OCI-LY1 (cell line): ENCODE measurements at regions not wholly inside any gene's neighbourhood (a gene's known extent, or its start where the extent isn't known, plus 50 kb on each side); places are given as distances from the start of the nearest gene placed in this dataset.
"Not testable (repeated sequence)": the region's sequence is repeated elsewhere in the genome, so short reads cannot be mapped to it uniquely, and the experiment has no call there.

ENCODE experiments used
- H2AFZ ChIP-seq: fragments of 200-600 bp; sonication (generic), shearing (Covaris generic); 2 replicates; pipeline ENCODE4 v1.6.0; 2014; ENCODE audit warnings: antibody characterized with exemption, mild to moderate bottlenecking, low read length
- H3F3A ChIP-seq: fragments of 200-600 bp; sonication (generic), shearing (Covaris generic); 2 replicates; pipeline ENCODE4 v1.6.0; 2014; ENCODE audit warnings: mild to moderate bottlenecking, antibody characterized with exemption, low read length, moderate library complexity; ENCODE audit not compliant: insufficient read depth
- H3K27ac ChIP-seq: fragments of 200-600 bp; sonication (generic); 2 replicates; pipeline ENCODE4 v1.5.1; 2014; ENCODE audit warnings: low read length, mixed run types, mild to moderate bottlenecking, low read depth; ENCODE audit not compliant: poor library complexity, severe bottlenecking
- H3K27me3 ChIP-seq: fragments of 200-600 bp; sonication (generic); 2 replicates; pipeline ENCODE4 v1.6.0; 2014; ENCODE audit warnings: antibody characterized with exemption, mild to moderate bottlenecking, low read length, moderate library complexity; ENCODE audit not compliant: insufficient read depth
- H3K36me3 ChIP-seq: fragments of 200-600 bp; sonication (generic); 2 replicates; pipeline ENCODE4 v1.6.1; 2014; ENCODE audit warnings: mild to moderate bottlenecking, antibody characterized with exemption, low read length, moderate library complexity, mixed read lengths; ENCODE audit not compliant: insufficient read depth
- H3K4me1 ChIP-seq: fragments of 200-600 bp; sonication (generic); 2 replicates; pipeline ENCODE4 v1.5.1; 2014; ENCODE audit warnings: mild to moderate bottlenecking, low read length, moderate library complexity; ENCODE audit not compliant: insufficient read depth, severe bottlenecking
- H3K4me2 ChIP-seq: fragments of 200-600 bp; sonication (generic), shearing (Covaris generic); 2 replicates; pipeline ENCODE4 v1.6.1; 2014; ENCODE audit warnings: low read length
- H3K4me3 ChIP-seq: fragments of 200-600 bp; sonication (generic); 2 replicates; pipeline ENCODE4 v1.5.1; 2014; ENCODE audit warnings: low read length, low read depth, mild to moderate bottlenecking, mixed read lengths; ENCODE audit not compliant: poor library complexity, severe bottlenecking
- H3K79me2 ChIP-seq: fragments of 200-600 bp; shearing (Covaris generic); 2 replicates; pipeline ENCODE4 v1.6.1; 2016; ENCODE audit warnings: mixed run types, low read length, mixed read lengths; ENCODE audit not compliant: insufficient read depth
- H3K9ac ChIP-seq: fragments of 200-600 bp; sonication (generic), shearing (Covaris generic); 2 replicates; pipeline ENCODE4 v1.6.1; 2014; ENCODE audit warnings: mild to moderate bottlenecking, low read length, mixed read lengths
- H3K9me2 ChIP-seq: fragments of 200-600 bp; sonication (generic), shearing (Covaris generic); 2 replicates; pipeline ENCODE4 v1.6.1; 2014; ENCODE audit warnings: low read depth, mild to moderate bottlenecking, low read length, mixed read lengths
- H3K9me3 ChIP-seq: fragments of 200-600 bp; shearing (Covaris generic); 2 replicates; pipeline ENCODE4 v1.6.1; 2014; ENCODE audit warnings: low read length, mixed read lengths
- H4K20me1 ChIP-seq: fragments of 200-600 bp; sonication (generic), shearing (Covaris generic); 2 replicates; pipeline ENCODE4 v1.6.0; 2016; ENCODE audit warnings: mild to moderate bottlenecking, low read length; ENCODE audit not compliant: insufficient read depth
- EZH2 ChIP-seq: fragments of 200-600 bp; sonication (generic), shearing (Covaris generic); IDR thresholded peaks from 2 replicates; pipeline ENCODE4 v1.8.0; 2017; ENCODE audit warnings: borderline replicate concordance, mixed run types, mild to moderate bottlenecking, antibody characterized with exemption, low read length, moderate library complexity, mixed read lengths
- TF ChIP-seq, protein P1 (sequence below): fragments of 200-600 bp; sonication (generic), shearing (Covaris generic); IDR thresholded peaks from 2 replicates; pipeline ENCODE4 v1.5.1; 2017; ENCODE audit warnings: mild to moderate bottlenecking, antibody characterized with exemption, low read length, moderate library complexity, mixed read lengths

DNA sequence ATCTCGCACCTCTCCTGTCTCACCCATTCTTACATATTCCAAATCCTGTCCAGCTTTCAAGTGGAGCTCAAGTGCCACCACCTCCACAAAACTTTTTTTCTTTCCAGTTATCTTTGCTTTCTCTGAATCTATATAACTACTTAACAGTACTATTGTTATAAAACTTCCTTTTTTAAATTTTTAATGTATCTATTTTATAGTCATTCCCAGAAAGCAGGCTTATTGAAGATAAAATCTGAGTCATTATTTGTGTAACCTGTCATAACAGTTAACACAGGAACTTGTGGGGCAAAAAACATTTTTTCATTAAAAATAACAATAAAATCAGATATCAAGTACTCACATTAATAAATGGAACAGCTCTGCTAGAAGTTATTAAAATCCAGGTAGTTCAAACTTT lies 73.3 kb upstream of the ALCAM start:
- Histone ChIP-seq H3K27ac (no peak overlapping the region), H3K4me3 (no peak overlapping the region)

DNA sequence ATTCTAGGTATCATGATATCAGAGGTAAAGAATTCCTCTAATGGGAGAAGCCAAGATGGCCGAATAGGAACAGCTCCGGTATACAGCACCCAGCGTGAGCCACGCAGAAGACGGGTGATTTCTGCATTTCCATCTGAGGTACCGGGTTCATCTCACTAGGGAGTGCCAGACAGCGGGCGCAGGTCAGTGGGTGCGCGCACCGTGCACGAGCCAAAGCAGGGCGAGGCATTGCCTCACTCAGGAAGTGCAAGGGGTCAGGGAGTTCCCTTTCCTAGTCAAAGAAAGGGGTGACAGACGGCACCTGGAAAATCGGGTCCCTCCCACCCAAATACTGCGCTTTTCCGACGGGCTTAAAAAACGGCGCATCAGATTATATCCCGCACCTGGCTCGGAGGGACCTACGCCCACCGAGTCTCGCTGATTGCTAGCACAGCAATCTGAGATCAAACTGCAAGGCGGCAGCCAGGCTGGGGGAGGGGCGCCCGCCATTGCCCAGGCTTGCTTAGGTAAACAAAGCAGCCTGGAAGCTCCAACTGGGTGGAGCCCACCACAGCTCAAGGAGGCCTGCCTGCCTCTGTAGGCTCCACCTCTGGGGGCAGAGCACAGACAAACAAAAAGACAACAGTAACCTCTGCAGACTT lies 70.4 kb upstream of the ALCAM start:
- not testable (repeated sequence) for H3K4me2 ChIP-seq, H3K9me3 ChIP-seq, H3K27me3 ChIP-seq, H2AFZ ChIP-seq, H3K36me3 ChIP-seq, H3K4me1 ChIP-seq, H3K4me3 ChIP-seq, H3K9ac ChIP-seq, H3K27ac ChIP-seq, H3K9me2 ChIP-seq, H3K79me2 ChIP-seq, H3F3A ChIP-seq, H4K20me1 ChIP-seq

More for the DNA sequence above, 73.3 kb upstream of the ALCAM start:
- H3F3A ChIP-seq: no peaks in the 10 kb centered on the region
- H3K27me3 ChIP-seq: no peaks in the 10 kb centered on the region
- no peaks in the 10 kb centered on the region for H3K9me2 ChIP-seq
- H3K36me3 ChIP-seq: no peaks in the 10 kb centered on the region
- H3K4me1 ChIP-seq: no peaks in the 10 kb centered on the region
- no peaks in the 10 kb centered on the region for H3K79me2 ChIP-seq
- H3K4me2 ChIP-seq: no peak overlapping the region
- H3K9ac ChIP-seq: no peak overlapping the region
- TF ChIP-seq EZH2: no peak
- TF ChIP-seq, protein P1, sequence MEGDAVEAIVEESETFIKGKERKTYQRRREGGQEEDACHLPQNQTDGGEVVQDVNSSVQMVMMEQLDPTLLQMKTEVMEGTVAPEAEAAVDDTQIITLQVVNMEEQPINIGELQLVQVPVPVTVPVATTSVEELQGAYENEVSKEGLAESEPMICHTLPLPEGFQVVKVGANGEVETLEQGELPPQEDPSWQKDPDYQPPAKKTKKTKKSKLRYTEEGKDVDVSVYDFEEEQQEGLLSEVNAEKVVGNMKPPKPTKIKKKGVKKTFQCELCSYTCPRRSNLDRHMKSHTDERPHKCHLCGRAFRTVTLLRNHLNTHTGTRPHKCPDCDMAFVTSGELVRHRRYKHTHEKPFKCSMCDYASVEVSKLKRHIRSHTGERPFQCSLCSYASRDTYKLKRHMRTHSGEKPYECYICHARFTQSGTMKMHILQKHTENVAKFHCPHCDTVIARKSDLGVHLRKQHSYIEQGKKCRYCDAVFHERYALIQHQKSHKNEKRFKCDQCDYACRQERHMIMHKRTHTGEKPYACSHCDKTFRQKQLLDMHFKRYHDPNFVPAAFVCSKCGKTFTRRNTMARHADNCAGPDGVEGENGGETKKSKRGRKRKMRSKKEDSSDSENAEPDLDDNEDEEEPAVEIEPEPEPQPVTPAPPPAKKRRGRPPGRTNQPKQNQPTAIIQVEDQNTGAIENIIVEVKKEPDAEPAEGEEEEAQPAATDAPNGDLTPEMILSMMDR: no peak
- H3K9me3 ChIP-seq: no peaks in the 10 kb centered on the region
- H2AFZ ChIP-seq: no peak overlapping the region
- no peaks in the 10 kb centered on the region for H4K20me1 ChIP-seq

DNA sequence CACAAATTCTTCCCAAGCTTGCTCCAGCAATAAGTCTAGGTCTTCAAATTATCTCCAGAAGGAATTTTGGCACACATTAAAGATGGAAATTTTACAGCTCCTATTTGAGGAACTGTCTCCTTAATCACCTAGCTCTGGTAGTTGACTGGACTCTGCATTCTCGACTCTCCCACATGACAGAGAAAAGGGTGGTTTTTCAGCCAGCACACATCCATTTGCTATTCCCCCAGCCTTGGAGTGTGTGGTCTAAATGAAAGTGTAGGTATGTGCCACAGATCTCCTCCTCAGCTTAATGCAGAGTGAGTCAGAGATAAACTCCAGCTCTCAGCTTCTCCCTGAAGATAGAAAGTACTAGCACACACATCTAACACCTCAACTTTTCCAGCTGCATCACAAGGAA lies 62.2 kb upstream of the ALCAM start:
- Histone ChIP-seq H2AFZ (no peak overlapping the region), H3K9me2 (no peaks in the 10 kb centered on the region), H3K4me1 (no peaks in the 10 kb centered on the region), H4K20me1 (no peaks in the 10 kb centered on the region), H3K27ac (no peak overlapping the region), H3F3A (no peaks in the 10 kb centered on the region), H3K4me2 (no peak overlapping the region), H3K9ac (no peak overlapping the region), H3K4me3 (no peak overlapping the region), H3K79me2 (no peaks in the 10 kb centered on the region), H3K27me3 (no peaks in the 10 kb centered on the region), H3K36me3 (no peaks in the 10 kb centered on the region), H3K9me3 (0 out of 2 replicates have a peak, but pooled peaks cover 3% of the 10 kb centered on the region)
- TF ChIP-seq EZH2: no peak
- TF ChIP-seq, protein P1: no peak

DNA sequence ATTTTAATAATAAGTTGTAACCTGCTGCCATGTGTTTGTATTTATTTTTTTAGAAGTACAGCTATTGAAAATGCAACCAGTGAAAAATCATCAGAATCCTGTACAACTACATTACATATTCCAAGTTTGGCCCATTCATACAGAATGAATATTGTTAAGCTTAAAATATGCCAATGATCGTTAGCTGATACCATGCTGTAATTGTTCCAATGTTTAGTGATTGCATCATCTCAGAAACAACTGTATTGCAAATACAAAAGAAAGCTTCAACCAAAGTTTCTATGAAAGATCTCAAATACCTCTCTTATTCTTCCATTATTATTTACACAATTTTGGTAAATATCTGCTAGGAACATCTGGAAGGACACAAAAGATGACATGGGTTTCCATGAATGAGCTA lies 51.6 kb upstream of the ALCAM start:
- Histone ChIP-seq H3K9me3 (no peaks in the 10 kb centered on the region), H3K9ac (no peak overlapping the region), H3K36me3 (no peaks in the 10 kb centered on the region), H3K79me2 (no peaks in the 10 kb centered on the region), H4K20me1 (no peaks in the 10 kb centered on the region), H3F3A (no peaks in the 10 kb centered on the region), H3K4me2 (no peak overlapping the region), H3K27ac (no peak overlapping the region), H3K9me2 (no peaks in the 10 kb centered on the region), H3K4me3 (no peak overlapping the region), H2AFZ (no peak overlapping the region), H3K27me3 (no peaks in the 10 kb centered on the region), H3K4me1 (no peaks in the 10 kb centered on the region)
- TF ChIP-seq, protein P1: no peak
- TF ChIP-seq EZH2: no peak
